ENCODE measurements at regions not wholly inside any gene's neighbourhood (a gene's known extent, or its start where the extent isn't known, plus 50 kb on each side); places are given as distances from the start of the nearest gene placed in this dataset.
A peak's percentile ranks its signal among the peaks of the same experiment; 100 is the strongest.

GRCh38 chr15:89406218-89406939 is 71.8 kb upstream of the POLG start:
- H3K4me3 ChIP-seq (ENCODE audit: control insufficient read depth, low read depth, low read length) = peak overlapping the region; percentile 20
- DNase-seq (ENCODE audit: low read depth) = no peak
- TF ChIP-seq CTCF (IDR thresholded peaks at IDR 0.05; ENCODE audit: control insufficient read depth, insufficient read depth, low read depth, low read length, missing control alignments) = no peak

DNA sequence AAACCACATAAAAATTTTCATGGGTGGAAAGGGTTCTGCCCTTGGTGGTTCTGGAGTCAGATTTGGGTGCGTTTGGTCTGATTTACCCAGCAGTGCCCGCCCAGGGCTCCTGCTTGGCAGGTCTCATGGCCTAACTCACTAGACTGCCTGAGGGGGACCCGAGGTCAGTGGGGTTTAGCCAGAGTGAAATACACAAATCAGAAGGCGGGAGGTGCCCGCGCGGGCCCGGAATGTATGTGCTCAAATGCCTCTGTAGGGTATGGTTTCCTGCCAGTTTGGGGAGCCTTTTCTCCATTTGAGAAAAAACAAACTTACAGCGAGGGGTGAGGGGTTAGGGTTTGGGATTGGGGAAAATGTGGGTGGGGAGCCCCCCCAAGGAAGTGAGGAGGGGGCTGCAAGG is 70.9 kb upstream of the POLG start:
- H3K4me3 ChIP-seq (ENCODE audit: control insufficient read depth, low read depth, low read length) = no peak overlapping the region
- TF ChIP-seq CTCF (IDR thresholded peaks at IDR 0.05; ENCODE audit: control insufficient read depth, insufficient read depth, low read depth, low read length, missing control alignments) = no peak
- DNase-seq (ENCODE audit: low read depth) = no peak

- DNase-seq (ENCODE audit: low read depth) = no peak
- TF ChIP-seq CTCF (IDR thresholded peaks at IDR 0.05; ENCODE audit: control insufficient read depth, insufficient read depth, low read depth, low read length, missing control alignments) = no peak
- no peak overlapping the region for H3K4me3 ChIP-seq (ENCODE audit: control insufficient read depth, low read depth, low read length)
Measured at GRCh38 chr15:89404023-89404422, 69.4 kb upstream of the POLG start.

DNA sequence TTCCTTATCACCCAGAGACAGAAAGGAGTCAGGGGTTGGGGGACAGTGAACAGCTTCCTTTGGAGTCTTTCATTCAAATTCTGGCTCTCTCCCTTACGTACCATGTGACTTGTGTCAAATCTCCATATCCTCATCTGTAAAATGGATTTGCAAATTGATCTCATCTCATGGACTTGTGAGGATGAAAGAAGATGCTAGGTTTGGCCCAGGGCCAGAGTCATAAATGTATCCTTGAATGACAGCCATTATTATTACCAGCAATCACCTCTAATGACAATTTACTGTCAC is 67.8 kb upstream of the POLG start:
- TF ChIP-seq CTCF (IDR thresholded peaks at IDR 0.05; ENCODE audit: control insufficient read depth, insufficient read depth, low read depth, low read length, missing control alignments) = no peak
- no peak overlapping the region for H3K4me3 ChIP-seq (ENCODE audit: control insufficient read depth, low read depth, low read length)
- no peak for DNase-seq (ENCODE audit: low read depth)

- TF ChIP-seq CTCF (IDR thresholded peaks at IDR 0.05; ENCODE audit: control insufficient read depth, insufficient read depth, low read depth, low read length, missing control alignments) = no peak
- DNase-seq (ENCODE audit: low read depth) = no peak
- no peak overlapping the region for H3K4me3 ChIP-seq (ENCODE audit: control insufficient read depth, low read depth, low read length)
Measured at GRCh38 chr15:89401631-89402517, 67.2 kb upstream of the POLG start.

- no peak for DNase-seq (ENCODE audit: low read depth)
- no peak for TF ChIP-seq CTCF (IDR thresholded peaks at IDR 0.05; ENCODE audit: control insufficient read depth, insufficient read depth, low read depth, low read length, missing control alignments)
- H3K4me3 ChIP-seq (ENCODE audit: control insufficient read depth, low read depth, low read length) = no peak overlapping the region
Measured at GRCh38 chr15:89400782-89401545, 66.3 kb upstream of the POLG start.
